BLaER1 treated with 17β-estradiol and CSF1 and Interleukin-3, amounts not matched to agents 10 nM and 100 nM (cell line): ENCODE measurements at regions not wholly inside any gene's neighbourhood (a gene's known extent, or its start where the extent isn't known, plus 50 kb on each side); places are given as distances from the start of the nearest gene placed in this dataset.
A peak's percentile ranks its signal among the peaks of the same experiment; 100 is the strongest.
"Not testable (repeated sequence)": the region's sequence is repeated elsewhere in the genome, so short reads cannot be mapped to it uniquely, and the experiment has no call there.

Experiments used
- H3K27ac ChIP-seq, 11 experiments: shearing (Covaris generic); formaldehyde crosslinking; 2 replicates each; pipeline ENCODE4 v1.8.1; 2022
- H3K27me3 ChIP-seq, 11 experiments: shearing (Covaris generic); formaldehyde crosslinking; 2 replicates each; pipeline ENCODE4 v1.8.1; 2022
- H3K36me3 ChIP-seq, 11 experiments: shearing (Covaris generic); formaldehyde crosslinking; 2 replicates each; pipeline ENCODE4 v1.8.1; 2022
- H3K4me1 ChIP-seq, 10 experiments: shearing (Covaris generic); formaldehyde crosslinking; 2 replicates each; pipeline ENCODE4 v1.8.1; 2022
- H3K4me2 ChIP-seq, 11 experiments: shearing (Covaris generic); formaldehyde crosslinking; 2 replicates each; pipeline ENCODE4 v1.8.1; 2022
- H3K4me3 ChIP-seq, 10 experiments: shearing (Covaris generic); formaldehyde crosslinking; 2 replicates each; pipeline ENCODE4 v1.8.1; 2022
- H3K9ac ChIP-seq, 11 experiments: shearing (Covaris generic); formaldehyde crosslinking; 2 replicates each; pipeline ENCODE4 v1.8.1; 2022
- H3K9me3 ChIP-seq, 11 experiments: shearing (Covaris generic); formaldehyde crosslinking; replicated peaks in 1 of 11; 2 replicates each; pipeline ENCODE4 v1.8.1; 2022
- H4K20me1 ChIP-seq, 11 experiments: shearing (Covaris generic); formaldehyde crosslinking; 2 replicates each; pipeline ENCODE4 v1.8.1; 2022
- Cebpa-rat ChIP-seq, 11 experiments: shearing (Covaris generic); IDR thresholded peaks; 2 replicates each; pipeline ENCODE4 v1.8.1; 2022

GRCh38 chr6:115067690-115068447 is 725.0 kb upstream of the HS3ST5 start:
- no peaks in the 10 kb centered on the region for H4K20me1 ChIP-seq
- no peak overlapping the region for H3K9ac ChIP-seq
- 0 out of 22 replicates have a peak, but pooled peaks cover 0 to 7% (median 0%) of the 10 kb centered on the region in 11 experiments for H3K36me3 ChIP-seq
- H3K27me3 ChIP-seq, result no peaks in the 10 kb centered on the region
- H3K4me2 ChIP-seq, result no peak overlapping the region
- no peak overlapping the region for H3K27ac ChIP-seq
- no peak overlapping the region for H3K4me3 ChIP-seq
- TF ChIP-seq Cebpa-rat (IDR thresholded peaks at IDR 0.05), result no peak
- peaks cover 11 to 19% (median 12%) of the 10 kb centered on the region in 11 experiments for H3K9me3 ChIP-seq
- H3K4me1 ChIP-seq, result no peaks in the 10 kb centered on the region

DNA sequence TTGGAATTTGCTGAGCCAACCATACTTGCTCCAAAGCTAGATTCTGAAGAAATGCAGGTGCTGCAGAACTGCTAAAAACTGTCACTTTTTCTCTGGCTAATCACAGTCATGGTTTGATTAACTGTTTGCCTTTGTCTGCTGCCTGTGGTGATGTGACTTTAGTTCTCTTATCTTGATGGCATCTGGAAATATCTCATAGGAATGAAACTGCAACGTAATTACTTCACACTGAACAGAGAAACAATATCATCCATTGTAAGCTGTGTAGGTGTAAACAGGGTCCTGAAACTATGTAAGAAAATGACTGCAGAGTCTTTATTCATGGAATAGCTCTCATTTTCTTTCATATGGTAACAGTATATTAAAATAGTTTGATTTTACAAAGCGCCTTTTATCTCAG is 721.9 kb upstream of the HS3ST5 start:
- H3K36me3 ChIP-seq, result no peaks in the 10 kb centered on the region
- H3K27me3 ChIP-seq, result no peaks in the 10 kb centered on the region
- H4K20me1 ChIP-seq, result no peaks in the 10 kb centered on the region
- H3K4me3 ChIP-seq, result no peak overlapping the region
- H3K9ac ChIP-seq, result no peak overlapping the region
- H3K27ac ChIP-seq, result no peak overlapping the region
- no peaks in the 10 kb centered on the region for H3K4me1 ChIP-seq
- no peaks in the 10 kb centered on the region for H3K9me3 ChIP-seq
- no peak overlapping the region for H3K4me2 ChIP-seq
- TF ChIP-seq Cebpa-rat (IDR thresholded peaks at IDR 0.05), result no peak

GRCh38 chr6:115060581-115060980 is 717.8 kb upstream of the HS3ST5 start:
- no peak overlapping the region for H3K9ac ChIP-seq
- TF ChIP-seq Cebpa-rat (IDR thresholded peaks at IDR 0.05), result no peak
- H3K36me3 ChIP-seq, result no peaks in the 10 kb centered on the region
- H3K4me2 ChIP-seq, result no peak overlapping the region
- H3K9me3 ChIP-seq, result no peaks in the 10 kb centered on the region
- H3K4me3 ChIP-seq, result no peak overlapping the region
- H3K4me1 ChIP-seq, result no peaks in the 10 kb centered on the region
- no peaks in the 10 kb centered on the region for H4K20me1 ChIP-seq
- no peaks in the 10 kb centered on the region for H3K27me3 ChIP-seq
- no peak overlapping the region for H3K27ac ChIP-seq

DNA sequence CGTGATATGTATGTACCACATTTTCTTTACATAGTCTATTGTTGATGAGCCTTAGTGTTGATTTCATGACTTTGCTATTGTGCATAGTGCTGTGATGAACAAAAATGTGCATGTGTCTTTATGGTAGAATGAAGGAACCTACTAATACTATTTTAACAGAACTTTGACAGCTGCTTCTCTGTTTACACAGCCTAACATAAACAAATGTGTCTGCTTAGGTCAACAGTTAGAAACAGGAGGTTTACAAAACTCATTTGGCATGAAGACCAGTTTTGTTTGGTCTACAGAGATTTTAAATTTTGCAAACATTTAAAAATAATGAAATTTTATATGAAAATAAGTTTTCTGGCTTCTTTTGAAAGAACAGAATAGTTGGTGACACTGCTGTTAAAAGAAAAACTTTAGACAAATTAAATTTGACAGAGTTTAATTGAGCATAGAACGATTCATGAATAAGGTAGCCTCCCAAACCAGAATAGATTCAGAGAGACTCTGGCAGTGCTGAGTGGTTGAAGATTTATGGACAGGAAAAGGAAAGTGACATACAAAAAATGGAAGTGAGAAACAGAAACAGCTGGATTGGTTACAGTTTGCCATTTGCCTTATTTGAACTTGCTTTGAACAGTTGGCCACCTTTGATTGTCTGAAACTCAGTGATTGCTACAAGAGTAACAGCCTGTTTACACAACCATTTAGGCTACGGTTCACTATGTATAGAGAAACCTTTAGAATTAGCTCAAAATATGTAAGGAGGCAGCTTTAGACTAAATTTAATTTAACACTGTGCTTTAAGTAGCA is 715.8 kb upstream of the HS3ST5 start:
- H3K9me3 ChIP-seq, result no peaks in the 10 kb centered on the region
- no peaks in the 10 kb centered on the region for H3K27me3 ChIP-seq
- no peak overlapping the region for H3K4me2 ChIP-seq
- TF ChIP-seq Cebpa-rat (IDR thresholded peaks at IDR 0.05), result no peak
- no peak overlapping the region for H3K4me3 ChIP-seq
- no peak overlapping the region for H3K27ac ChIP-seq
- H3K9ac ChIP-seq, result no peak overlapping the region
- H4K20me1 ChIP-seq, result no peaks in the 10 kb centered on the region
- H3K4me1 ChIP-seq, result no peaks in the 10 kb centered on the region
- no peaks in the 10 kb centered on the region for H3K36me3 ChIP-seq

GRCh38 chr6:115055579-115055978 is 712.8 kb upstream of the HS3ST5 start:
- H3K4me2 ChIP-seq, result no peak overlapping the region
- no peak overlapping the region for H3K27ac ChIP-seq
- H3K4me3 ChIP-seq, result no peak overlapping the region
- no peaks in the 10 kb centered on the region for H4K20me1 ChIP-seq
- H3K9ac ChIP-seq, result no peak overlapping the region
- no peaks in the 10 kb centered on the region for H3K27me3 ChIP-seq
- no peak for TF ChIP-seq Cebpa-rat (IDR thresholded peaks at IDR 0.05)
- no peaks in the 10 kb centered on the region for H3K4me1 ChIP-seq
- H3K9me3 ChIP-seq, result no peaks in the 10 kb centered on the region
- H3K36me3 ChIP-seq, result no peaks in the 10 kb centered on the region

- H3K4me3 ChIP-seq, H3K4me2 ChIP-seq: not testable (repeated sequence)
Measured at GRCh38 chr6:115054242-115054641, 711.4 kb upstream of the HS3ST5 start.

GRCh38 chr6:115053169-115053860 is 710.5 kb upstream of the HS3ST5 start:
- H3K4me3 ChIP-seq, result no peak overlapping the region
- no peaks in the 10 kb centered on the region for H3K4me1 ChIP-seq
- H3K27ac ChIP-seq, result no peak overlapping the region
- TF ChIP-seq Cebpa-rat (IDR thresholded peaks at IDR 0.05), result no peak
- H3K36me3 ChIP-seq, result no peaks in the 10 kb centered on the region
- no peak overlapping the region for H3K9ac ChIP-seq
- no peaks in the 10 kb centered on the region for H4K20me1 ChIP-seq
- H3K4me2 ChIP-seq, result no peak overlapping the region
- no peaks in the 10 kb centered on the region for H3K27me3 ChIP-seq
- no peaks in the 10 kb centered on the region for H3K9me3 ChIP-seq

More at GRCh38 chr6:115054242-115054641, 711.4 kb upstream of the HS3ST5 start:
- not testable (repeated sequence) for H4K20me1 ChIP-seq, H3K4me1 ChIP-seq, H3K36me3 ChIP-seq, H3K27me3 ChIP-seq, H3K9ac ChIP-seq, H3K9me3 ChIP-seq, H3K27ac ChIP-seq

GRCh38 chr6:115016593-115016992 is 673.8 kb upstream of the HS3ST5 start:
- H3K4me1 ChIP-seq, result no peaks in the 10 kb centered on the region
- no peak overlapping the region for H3K9ac ChIP-seq
- no peak overlapping the region for H3K27ac ChIP-seq
- H3K36me3 ChIP-seq, result no peaks in the 10 kb centered on the region
- H3K9me3 ChIP-seq, result no peaks in the 10 kb centered on the region
- H3K27me3 ChIP-seq, result no peaks in the 10 kb centered on the region
- no peak overlapping the region for H3K4me3 ChIP-seq
- H4K20me1 ChIP-seq, result no peaks in the 10 kb centered on the region
- no peak overlapping the region for H3K4me2 ChIP-seq
- no peak for TF ChIP-seq Cebpa-rat (IDR thresholded peaks at IDR 0.05)

- Histone ChIP-seq H3K36me3 (no peaks in the 10 kb centered on the region), H3K4me2 (peak overlapping the region in 8 of 11 experiments; percentile 9 to 55 (median 40); a peak in 13 of 22 replicates), H3K27me3 (no peaks in the 10 kb centered on the region), H3K27ac (no peak overlapping the region), H3K9me3 (peaks cover 0 to 14% (median 4%) of the 10 kb centered on the region in 11 experiments; a peak in 10 of 22 replicates), H3K4me3 (no peak overlapping the region), H3K9ac (no peak overlapping the region), H3K4me1 (peaks cover 0 to 12% (median 8%) of the 10 kb centered on the region in 10 experiments; a peak in 12 of 20 replicates), H4K20me1 (no peaks in the 10 kb centered on the region)
- TF ChIP-seq Cebpa-rat (IDR thresholded peaks at IDR 0.05), result no peak
Measured at GRCh38 chr6:115004982-115005381, 662.2 kb upstream of the HS3ST5 start.
